Esophagus muscularis mucosa (tissue), 3 donors: ENCODE measurements at regions not wholly inside any gene's neighbourhood (a gene's known extent, or its start where the extent isn't known, plus 50 kb on each side); places are given as distances from the start of the nearest gene placed in this dataset.

Source experiments
- EP300 ChIP-seq: sonication (generic); formaldehyde crosslinking; IDR thresholded peaks from one replicate; pipeline ENCODE4 v1.6.1; 2017; ENCODE audit warnings: antibody characterized with exemption
- POLR2A ChIP-seq: fragments of 450-650 bp; IDR thresholded peaks from one replicate; pipeline ENCODE4 v1.6.1; 2017; ENCODE audit warnings: antibody characterized with exemption, moderate library complexity, mild to moderate bottlenecking, low read depth
- POLR2AphosphoS5 ChIP-seq, 2 donors: sonication (generic); formaldehyde crosslinking; IDR thresholded peaks; one replicate each; pipeline ENCODE4 v1.6.1; 2017; ENCODE audit warnings: antibody characterized with exemption in 2 of 2

DNA sequence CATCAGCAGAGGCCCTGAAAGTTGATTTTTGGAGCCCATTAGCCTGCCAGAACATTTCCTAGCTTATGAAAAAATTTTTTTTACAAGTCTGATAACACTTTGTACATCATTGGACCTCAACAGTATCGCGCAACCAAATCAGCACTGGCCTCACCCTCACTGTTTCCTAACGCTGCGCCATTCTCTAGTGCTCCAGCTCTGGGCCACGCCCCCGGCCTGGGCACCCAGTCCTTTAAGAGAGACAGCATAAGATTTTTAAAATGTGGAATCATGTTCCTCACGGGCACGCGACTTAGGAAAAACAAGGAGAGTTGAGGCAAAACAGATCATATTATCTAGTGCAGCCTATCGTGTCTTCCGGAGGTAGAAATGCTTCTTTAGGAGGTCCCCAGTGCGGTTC lies 114.5 kb downstream of the BOD1 start:
- no peak for TF ChIP-seq EP300
- no peak for TF ChIP-seq POLR2A
- TF ChIP-seq POLR2AphosphoS5 (IDR thresholded peaks at IDR 0.05): no peak
